Ecto neural progenitor cell (in vitro differentiated cells): ENCODE measurements at regions not wholly inside any gene's neighbourhood (a gene's known extent, or its start where the extent isn't known, plus 50 kb on each side); places are given as distances from the start of the nearest gene placed in this dataset.

ENCODE experiments used
- DNase-seq: peaks from one replicate; pipeline ENCODE4 v3.0.0-alpha.2; 2018; ENCODE audit warnings: low spot score

GRCh38 chr5:3736466-3736865 is 140.8 kb downstream of the IRX1 start:
- no peak for DNase-seq

GRCh38 chr5:3736926-3737325 is 141.3 kb downstream of the IRX1 start:
- DNase-seq: no peak

GRCh38 chr5:3738919-3739318 is 143.3 kb downstream of the IRX1 start:
- no peak for DNase-seq

GRCh38 chr5:3740546-3741373 is 145.1 kb downstream of the IRX1 start:
- no peak for DNase-seq

GRCh38 chr5:3741374-3741770 is 145.7 kb downstream of the IRX1 start:
- no peak for DNase-seq

GRCh38 chr5:3742750-3743149 is 147.1 kb downstream of the IRX1 start:
- no peak for DNase-seq

- DNase-seq: no peak
These were observed 156.2 kb downstream of the IRX1 start for GRCh38 chr5:3751846-3752245.

GRCh38 chr5:3778000-3778550 is 182.4 kb downstream of the IRX1 start:
- no peak for DNase-seq

- no peak for DNase-seq
These were observed 183.3 kb downstream of the IRX1 start for GRCh38 chr5:3778945-3779344.

- no peak for DNase-seq
These were observed 184.6 kb downstream of the IRX1 start for GRCh38 chr5:3780278-3780677.

GRCh38 chr5:3780907-3781306 is 185.3 kb downstream of the IRX1 start:
- no peak for DNase-seq

GRCh38 chr5:3784854-3785253 is 189.2 kb downstream of the IRX1 start:
- DNase-seq: no peak

GRCh38 chr5:3786165-3786564 is 190.5 kb downstream of the IRX1 start:
- DNase-seq: no peak

GRCh38 chr5:3786891-3787430 is 191.3 kb downstream of the IRX1 start:
- DNase-seq: no peak

GRCh38 chr5:3787604-3788003 is 192.0 kb downstream of the IRX1 start:
- no peak for DNase-seq

- no peak for DNase-seq
These were observed 194.0 kb downstream of the IRX1 start for GRCh38 chr5:3789519-3790193.

GRCh38 chr5:3793162-3793561 is 197.5 kb downstream of the IRX1 start:
- no peak for DNase-seq

GRCh38 chr5:3794611-3795010 is 199.0 kb downstream of the IRX1 start:
- DNase-seq: no peak

GRCh38 chr5:3796736-3797135 is 201.1 kb downstream of the IRX1 start:
- no peak for DNase-seq

GRCh38 chr5:3801967-3802366 is 206.3 kb downstream of the IRX1 start:
- DNase-seq: no peak

GRCh38 chr5:3809455-3809854 is 213.8 kb downstream of the IRX1 start:
- no peak for DNase-seq

GRCh38 chr5:3811116-3811515 is 215.5 kb downstream of the IRX1 start:
- no peak for DNase-seq

- no peak for DNase-seq
These were observed 223.0 kb downstream of the IRX1 start for GRCh38 chr5:3818624-3819023.
